HCT116 (cell line): ENCODE measurements at regions not wholly inside any gene's neighbourhood (a gene's known extent, or its start where the extent isn't known, plus 50 kb on each side); places are given as distances from the start of the nearest gene placed in this dataset.

Experiments
- ATAC-seq: fragments of 200-7000 bp; cut with Tn5 transposase; 2 replicates; pipeline ENCODE4 v1.9.1; 2020; ENCODE audit warnings: mild to moderate bottlenecking, moderate library complexity
- BruUV-seq: library from RNA; stranded (reverse); fragments of 400-500 nt; replicated peaks from 2 replicates; lab custom pipeline; 2021; lab: Mats Ljungman, UMichigan
- CTCF ChIA-PET: fragments of 300-600 bp; sonication (Branson Sonifier 250); formaldehyde crosslinking; loops from one replicate; lab custom pipeline; 2021; ENCODE audit warnings: antibody characterized with exemption; lab: Charles Lee
- POLR2A ChIA-PET: fragments of 300-600, 350-600 bp; sonication (Branson Sonifier 250); formaldehyde crosslinking; loops from one replicate; lab custom pipeline; 2021; ENCODE audit warnings: antibody characterized with exemption; lab: Charles Lee
- RAD21 ChIA-PET, 2 experiments: fragments of 300-600 bp; sonication (Branson Sonifier 250); formaldehyde crosslinking; loops; one replicate each; lab custom pipeline; 2023; ENCODE audit warnings: low total read pairs in 2 of 2; ENCODE audit not compliant: uncharacterized antibody in 2 of 2, unreplicated experiment in 2 of 2, low non-redundant PET in 1 of 2; lab: Charles Lee
- DNase-seq: peaks from one replicate; pipeline ENCODE4 v3.0.0-alpha.2; 2010; ENCODE audit warnings: low read depth, low spot score
- H2AFZ ChIP-seq: fragments of 200-600 bp; shearing (Covaris generic), sonication (generic); 2 replicates; pipeline ENCODE4 v1.6.1; 2017; ENCODE audit warnings: low read depth, mixed run types, mixed read lengths, antibody characterized with exemption, low read length; ENCODE audit not compliant: poor library complexity, severe bottlenecking
- H3K27ac ChIP-seq: 2 replicates; pipeline ENCODE4 v1.5.1; 2012; ENCODE audit warnings: low read depth, low read length
- H3K27me3 ChIP-seq: fragments of 200-600 bp; sonication (generic); 2 replicates; pipeline ENCODE4 v1.6.1; 2016; ENCODE audit warnings: mixed run types, low read length, mixed read lengths; ENCODE audit not compliant: insufficient read depth
- H3K36me3 ChIP-seq, 2 experiments: fragments of 200-500 bp in 1 of 2; fragments of 200-600 bp in 1 of 2; sonication (Bioruptor generic) in 1 of 2; sonication (generic) in 1 of 2; 2 replicates each; pipeline versions ENCODE4 v1.5.1 to v1.6.1; 2014 to 2016; ENCODE audit warnings: low read length in 2 of 2, inconsistent platforms in 1 of 2, mixed read lengths in 1 of 2, mixed run types in 1 of 2; ENCODE audit not compliant: insufficient read depth in 2 of 2, control insufficient read depth in 1 of 2
- H3K4me1 ChIP-seq, 2 experiments: fragments of 200-600 bp in 1 of 2; sonication (generic) in 1 of 2; 2 replicates each; pipeline versions ENCODE4 v1.5.1 to v1.6.1; 2012 to 2017; ENCODE audit warnings: low read length in 2 of 2, inconsistent platforms in 1 of 2, mild to moderate bottlenecking in 1 of 2, mixed read lengths in 1 of 2, mixed run types in 1 of 2, moderate library complexity in 1 of 2; ENCODE audit not compliant: insufficient read depth in 2 of 2, control insufficient read depth in 1 of 2
- H3K4me2 ChIP-seq: fragments of 200-600 bp; sonication (generic); 2 replicates; pipeline ENCODE4 v1.6.1; 2017; ENCODE audit warnings: mixed run types, low read length, mixed read lengths
- H3K4me3 ChIP-seq, 2 experiments: fragments of 200-600 bp in 1 of 2; sonication (generic) in 1 of 2; replicated peaks in 1 of 2; 2 replicates each; pipeline ENCODE4 v1.5.1; 2011 to 2016; ENCODE audit warnings: low read length in 2 of 2, control low read depth in 1 of 2, low read depth in 1 of 2, mild to moderate bottlenecking in 1 of 2, mixed read lengths in 1 of 2, mixed run types in 1 of 2
- H3K79me2 ChIP-seq: fragments of 200-600 bp; sonication (generic); 2 replicates; pipeline ENCODE4 v1.6.1; 2017; ENCODE audit warnings: mild to moderate bottlenecking, mixed run types, low read length, moderate library complexity, mixed read lengths; ENCODE audit not compliant: insufficient read depth
- H3K9ac ChIP-seq: fragments of 200-600 bp; sonication (generic); 2 replicates; pipeline ENCODE4 v1.6.1; 2016; ENCODE audit warnings: low read length, mixed read lengths
- H3K9me2 ChIP-seq: fragments of 200-600 bp; sonication (generic), shearing (Covaris generic); 2 replicates; pipeline ENCODE4 v1.6.1; 2017; ENCODE audit warnings: mixed run types, mild to moderate bottlenecking, moderate library complexity; ENCODE audit not compliant: insufficient read depth
- H3K9me3 ChIP-seq, 2 experiments: fragments of 200-500 bp in 1 of 2; fragments of 200-600 bp in 1 of 2; sonication (Bioruptor generic) in 1 of 2; sonication (generic) in 1 of 2; 2 replicates each; pipeline ENCODE4 v1.6.1; 2014 to 2017; ENCODE audit warnings: low read length in 2 of 2, mixed read lengths in 2 of 2, inconsistent platforms in 1 of 2, low read depth in 1 of 2, mild to moderate bottlenecking in 1 of 2, mixed run types in 1 of 2, moderate library complexity in 1 of 2; ENCODE audit not compliant: control insufficient read depth in 1 of 2, insufficient read depth in 1 of 2
- H4K20me1 ChIP-seq: fragments of 200-600 bp; sonication (generic), shearing (Covaris generic); 2 replicates; pipeline ENCODE4 v1.6.1; 2017; ENCODE audit warnings: mixed run types, mild to moderate bottlenecking, moderate library complexity; ENCODE audit not compliant: insufficient read depth
- CEBPB ChIP-seq: IDR thresholded peaks from 2 replicates; pipeline ENCODE4 v1.6.1; 2012; ENCODE audit warnings: low read depth
- ELF1 ChIP-seq: IDR thresholded peaks from 2 replicates; pipeline ENCODE4 v1.6.1; 2012; ENCODE audit warnings: low read depth, borderline replicate concordance
- EZH2 ChIP-seq: fragments of 200-600 bp; sonication (generic); IDR thresholded peaks from 2 replicates; pipeline ENCODE4 v1.6.1; 2017; ENCODE audit warnings: antibody characterized with exemption, mixed run types
- EZH2phosphoT487 ChIP-seq: fragments of 200-600 bp; IDR thresholded peaks from 2 replicates; pipeline ENCODE4 v1.6.1; 2018; ENCODE audit warnings: antibody characterized with exemption, borderline replicate concordance
- POLR2A ChIP-seq: IDR thresholded peaks from 2 replicates; pipeline ENCODE4 v1.7.0; 2011; ENCODE audit warnings: borderline replicate concordance; ENCODE audit not compliant: insufficient read depth, insufficient read length; ENCODE audit errors: extremely low read depth
- POLR2AphosphoS5 ChIP-seq: IDR thresholded peaks from 2 replicates; pipeline ENCODE4 v1.6.1; 2011; ENCODE audit warnings: mild to moderate bottlenecking, low read depth, low read length, moderate library complexity
- RAD21 ChIP-seq: IDR thresholded peaks from 2 replicates; pipeline ENCODE4 v1.6.1; 2012; ENCODE audit warnings: low read depth, mild to moderate bottlenecking
- SIN3A ChIP-seq: IDR thresholded peaks from 2 replicates; pipeline ENCODE4 v1.6.1; 2012; ENCODE audit warnings: low read depth
- SP1 ChIP-seq: IDR thresholded peaks from 2 replicates; pipeline ENCODE4 v1.6.1; 2012; ENCODE audit warnings: low read depth
- YY1 ChIP-seq: IDR thresholded peaks from 2 replicates; pipeline ENCODE4 v1.6.1; 2011; ENCODE audit warnings: low read length, low read depth, moderate library complexity, mild to moderate bottlenecking; ENCODE audit not compliant: insufficient replicate concordance; ENCODE audit errors: extremely low read depth
- intact Hi-C: fragments of 100-400 bp; cut with micrococcal nuclease; formaldehyde crosslinking; loops from 2 replicates; pipeline ENCODE4 v1.10.0; 2022

- TF ChIP-seq YY1 (no peak), RAD21 (no peak), POLR2AphosphoS5 (no peak), ELF1 (no peak), EZH2 (no peak), SIN3A (no peak), EZH2phosphoT487 (no peak), SP1 (no peak), CEBPB (no peak), POLR2A (no peak)
- Histone ChIP-seq H3K27me3 (0 out of 2 replicates have a peak, but pooled peaks cover 11% of the 10 kb centered on the region), H3K36me3 (no peaks in the 10 kb centered on the region), H3K9me2 (no peaks in the 10 kb centered on the region), H3K4me3 (no peak overlapping the region), H2AFZ (no peak overlapping the region), H4K20me1 (no peaks in the 10 kb centered on the region), H3K9me3 (no peaks in the 10 kb centered on the region), H3K4me2 (no peak overlapping the region), H3K9ac (no peak overlapping the region), H3K27ac (no peak overlapping the region), H3K4me1 (no peaks in the 10 kb centered on the region), H3K79me2 (no peaks in the 10 kb centered on the region)
- CTCF ChIA-PET = no interaction called here
- RAD21 ChIA-PET = no interaction called here
- no TSS peak for BruUV-seq
- intact Hi-C loops = no loop called here
- DNase-seq = no peak
- POLR2A ChIA-PET = no interaction called here
- no peak for ATAC-seq
These were observed 220.4 kb upstream of the NREP start for GRCh38 chr5:111977436-111977829.

GRCh38 chr5:111976705-111977435 lies 219.9 kb upstream of the NREP start:
- H3K27me3 ChIP-seq = 0 out of 2 replicates have a peak, but pooled peaks cover 11% of the 10 kb centered on the region
- no peak for TF ChIP-seq CEBPB
- H3K9me3 ChIP-seq = no peaks in the 10 kb centered on the region
- H3K4me3 ChIP-seq = no peak overlapping the region
- H3K9ac ChIP-seq = no peak overlapping the region
- no peak overlapping the region for H3K4me2 ChIP-seq
- H3K36me3 ChIP-seq = no peaks in the 10 kb centered on the region
- no peak overlapping the region for H2AFZ ChIP-seq
- no peaks in the 10 kb centered on the region for H4K20me1 ChIP-seq
- intact Hi-C loops = no loop called here
- BruUV-seq = no TSS peak
- ChIA-PET CTCF (no interaction called here), RAD21 (no interaction called here), POLR2A (no interaction called here)
- H3K9me2 ChIP-seq = no peaks in the 10 kb centered on the region
- H3K79me2 ChIP-seq = no peaks in the 10 kb centered on the region
- H3K27ac ChIP-seq = no peak overlapping the region
- no peak for DNase-seq
- ATAC-seq = no peak
- no peaks in the 10 kb centered on the region for H3K4me1 ChIP-seq
